Loucy (cell line): ENCODE measurements at regions not wholly inside any gene's neighbourhood (a gene's known extent, or its start where the extent isn't known, plus 50 kb on each side); places are given as distances from the start of the nearest gene placed in this dataset.

Experiments
- CTCF ChIP-seq: fragments of 200-600 bp; sonication (generic); conservative IDR thresholded peaks from 2 replicates; pipeline ENCODE4 v1.5.1; 2014; ENCODE audit warnings: mild to moderate bottlenecking, antibody characterized with exemption, low read length
- EZH2phosphoT487 ChIP-seq: fragments of 200-600 bp; IDR thresholded peaks from 2 replicates; pipeline ENCODE4 v1.6.1; 2018; ENCODE audit warnings: antibody characterized with exemption, mild to moderate bottlenecking, moderate library complexity, borderline replicate concordance

- TF ChIP-seq EZH2phosphoT487 (no peak), CTCF (no peak)
These were observed 187.0 kb upstream of the KCNN2 start for GRCh38 chr5:114174837-114175236.
